Mesendoderm (in vitro differentiated cells): ENCODE measurements at regions not wholly inside any gene's neighbourhood (a gene's known extent, or its start where the extent isn't known, plus 50 kb on each side); places are given as distances from the start of the nearest gene placed in this dataset.

Experiments used
- DNase-seq: peaks from one replicate; pipeline ENCODE4 v3.0.0; 2013
- H2AK5ac ChIP-seq: 2 replicates; pipeline ENCODE4 v1.6.1; 2013; ENCODE audit warnings: low read length, inconsistent platforms
- H2BK120ac ChIP-seq: 2 replicates; pipeline ENCODE4 v1.6.1; 2013; ENCODE audit warnings: low read depth, mild to moderate bottlenecking, low read length, moderate library complexity, mixed read lengths
- H2BK15ac ChIP-seq: replicated peaks from 2 replicates; pipeline ENCODE4 v1.6.1; 2013; ENCODE audit warnings: low read depth, mild to moderate bottlenecking, moderate library complexity
- H2BK5ac ChIP-seq: 2 replicates; pipeline ENCODE4 v1.6.1; 2013; ENCODE audit warnings: low read length, inconsistent platforms
- H3K18ac ChIP-seq: 2 replicates; pipeline ENCODE4 v1.6.1; 2013; ENCODE audit warnings: mild to moderate bottlenecking, low read length, mixed read lengths
- H3K23ac ChIP-seq: one replicate; pipeline ENCODE4 v1.6.1; 2013; ENCODE audit warnings: low read length
- H3K27ac ChIP-seq: 2 replicates; pipeline ENCODE4 v1.5.1; 2013; ENCODE audit warnings: low read depth, mild to moderate bottlenecking, inconsistent platforms, low read length, moderate library complexity
- H3K27me3 ChIP-seq: 2 replicates; pipeline ENCODE4 v1.6.1; 2013; ENCODE audit warnings: low read length, control low read depth, mild to moderate bottlenecking, inconsistent platforms; ENCODE audit not compliant: insufficient read depth, poor library complexity
- H3K36me3 ChIP-seq: 2 replicates; pipeline ENCODE4 v1.6.1; 2013; ENCODE audit warnings: low read length, inconsistent platforms; ENCODE audit not compliant: control insufficient read depth, insufficient read depth
- H3K4ac ChIP-seq: one replicate; pipeline ENCODE4 v1.6.1; 2013; ENCODE audit warnings: low read depth, mild to moderate bottlenecking, low read length, moderate library complexity
- H3K4me1 ChIP-seq: 2 replicates; pipeline ENCODE4 v1.6.1; 2013; ENCODE audit warnings: low read depth, low read length, inconsistent platforms; ENCODE audit not compliant: control insufficient read depth
- H3K4me2 ChIP-seq: 2 replicates; pipeline ENCODE4 v1.6.1; 2013; ENCODE audit warnings: low read length
- H3K4me3 ChIP-seq: 2 replicates; pipeline ENCODE4 v1.5.1; 2013; ENCODE audit warnings: mild to moderate bottlenecking, low read length
- H3K56ac ChIP-seq: one replicate; pipeline ENCODE4 v1.6.1; 2013; ENCODE audit warnings: low read length
- H3K79me1 ChIP-seq: 2 replicates; pipeline ENCODE4 v1.6.1; 2013; ENCODE audit warnings: low read length, inconsistent platforms
- H3K79me2 ChIP-seq: 2 replicates; pipeline ENCODE4 v1.6.1; 2013; ENCODE audit warnings: mild to moderate bottlenecking, low read length; ENCODE audit not compliant: control insufficient read depth, insufficient read depth
- H3K9ac ChIP-seq: 2 replicates; pipeline ENCODE4 v1.6.1; 2013; ENCODE audit warnings: low read length, inconsistent platforms
- H4K5ac ChIP-seq: one replicate; pipeline ENCODE4 v1.6.1; 2013; ENCODE audit warnings: low read length
- H4K8ac ChIP-seq: one replicate; pipeline ENCODE4 v1.6.1; 2013; ENCODE audit warnings: low read depth, mild to moderate bottlenecking, control low read depth, low read length, moderate library complexity
- WGBS: extraction: QIAGEN DNeasy Blood & Tissue Kit; methylation state at CpG from one replicate; pipeline ENCODE4 v1.1.7; 2013; ENCODE audit warnings: low lambda C conversion rate, missing lambda C conversion rate; ENCODE audit not compliant: insufficient coverage; ENCODE audit errors: extremely low coverage; 5-methylcytosine and 5-hydroxymethylcytosine counted together

DNA sequence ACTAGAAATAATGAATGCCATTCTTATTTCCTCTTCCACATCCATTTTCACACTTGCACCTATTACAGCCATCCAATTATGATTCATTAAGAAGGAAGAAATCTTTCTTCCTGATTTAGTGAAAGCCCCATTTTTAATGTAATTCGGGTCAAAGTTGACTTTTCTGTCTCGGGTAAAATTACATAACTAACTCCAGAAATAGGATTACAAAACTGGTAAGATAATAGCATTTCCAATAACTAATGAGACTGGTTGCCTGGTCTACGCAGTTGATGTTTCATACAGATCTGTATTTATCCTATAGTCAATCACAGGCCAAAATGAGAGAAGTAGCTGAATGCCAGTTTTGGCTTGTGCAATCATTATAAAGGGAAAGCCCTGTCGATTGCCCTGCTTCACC lies 651.5 kb upstream of the NRP1 start:
- DNase-seq: no peak
- no peak overlapping the region for H4K5ac ChIP-seq
- H3K27me3 ChIP-seq: no peaks in the 10 kb centered on the region
- H3K79me2 ChIP-seq: no peaks in the 10 kb centered on the region
- no peak overlapping the region for H3K23ac ChIP-seq
- no peak overlapping the region for H2BK15ac ChIP-seq
- H3K9ac ChIP-seq: no peak overlapping the region
- no peak overlapping the region for H3K56ac ChIP-seq
- H3K79me1 ChIP-seq: no peaks in the 10 kb centered on the region
- H3K27ac ChIP-seq: no peak overlapping the region
- H3K4ac ChIP-seq: no peak overlapping the region
- no peak overlapping the region for H3K4me3 ChIP-seq
- H2AK5ac ChIP-seq: no peak overlapping the region
- no peak overlapping the region for H3K4me2 ChIP-seq
- no peaks in the 10 kb centered on the region for H3K36me3 ChIP-seq
- no CpG with 5 or more reads among the region's 4 CpGs for WGBS
- H3K18ac ChIP-seq: no peak overlapping the region
- no peak overlapping the region for H2BK5ac ChIP-seq
- no peaks in the 10 kb centered on the region for H3K4me1 ChIP-seq
- no peak overlapping the region for H2BK120ac ChIP-seq
- no peak overlapping the region for H4K8ac ChIP-seq

DNA sequence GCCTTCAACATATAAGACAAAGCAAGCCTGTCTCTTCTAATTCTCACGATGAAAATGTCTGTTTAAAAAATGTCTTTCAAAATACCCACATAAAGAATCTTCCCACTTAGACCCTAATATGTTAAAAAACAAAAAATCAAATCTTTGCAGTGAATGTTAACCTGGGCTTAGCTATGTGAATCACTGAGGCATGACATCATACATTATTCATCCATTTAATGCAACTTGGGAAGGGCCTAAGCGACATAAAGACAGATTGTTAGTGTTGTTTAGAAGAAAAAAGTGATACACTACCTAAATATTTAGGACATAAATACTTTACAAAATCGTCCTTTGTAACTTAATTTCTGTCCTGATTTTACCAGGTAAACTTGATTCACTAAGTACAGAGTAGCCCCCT lies 648.5 kb upstream of the NRP1 start:
- Histone ChIP-seq H3K18ac (no peak overlapping the region), H3K23ac (no peak overlapping the region), H3K9ac (no peak overlapping the region), H2BK15ac (no peak overlapping the region), H3K4me1 (no peaks in the 10 kb centered on the region), H3K4me2 (no peak overlapping the region), H4K5ac (no peak overlapping the region), H3K4me3 (no peak overlapping the region), H3K27me3 (no peaks in the 10 kb centered on the region), H3K27ac (no peak overlapping the region), H3K36me3 (no peaks in the 10 kb centered on the region), H2BK5ac (no peak overlapping the region), H4K8ac (no peak overlapping the region), H3K4ac (no peak overlapping the region), H3K79me1 (no peaks in the 10 kb centered on the region), H2AK5ac (no peak overlapping the region), H3K56ac (no peak overlapping the region), H3K79me2 (no peaks in the 10 kb centered on the region), H2BK120ac (no peak overlapping the region)
- no peak for DNase-seq
- no CpG with 5 or more reads among the region's 3 CpGs for WGBS

DNA sequence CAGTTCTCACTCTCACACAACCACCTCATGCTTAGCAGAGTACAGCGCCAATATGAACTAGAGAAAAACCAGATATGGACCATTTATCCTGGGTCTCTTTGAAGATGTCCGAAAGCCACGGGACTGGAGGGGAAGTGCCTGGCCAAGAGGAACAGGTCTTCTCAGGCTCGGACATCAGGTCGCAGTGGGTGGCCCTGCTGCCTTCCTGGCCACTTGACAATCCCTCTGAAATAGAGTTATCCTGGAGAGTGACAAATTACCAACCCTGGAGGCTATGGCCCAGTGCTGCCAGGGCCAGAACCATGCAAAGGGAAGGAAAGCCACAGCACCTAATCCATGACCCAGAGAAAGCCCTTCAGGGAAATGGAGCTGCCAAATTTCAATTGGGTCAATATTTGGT lies 646.8 kb upstream of the NRP1 start:
- no peak overlapping the region for H2BK120ac ChIP-seq
- no peaks in the 10 kb centered on the region for H3K27me3 ChIP-seq
- no peak for DNase-seq
- H3K4me2 ChIP-seq: no peak overlapping the region
- no peaks in the 10 kb centered on the region for H3K36me3 ChIP-seq
- H3K56ac ChIP-seq: no peak overlapping the region
- H3K27ac ChIP-seq: no peak overlapping the region
- no peak overlapping the region for H3K4ac ChIP-seq
- H3K18ac ChIP-seq: no peak overlapping the region
- no peak overlapping the region for H2BK15ac ChIP-seq
- H3K23ac ChIP-seq: no peak overlapping the region
- no peak overlapping the region for H2AK5ac ChIP-seq
- no peak overlapping the region for H4K5ac ChIP-seq
- no peaks in the 10 kb centered on the region for H3K79me2 ChIP-seq
- no peak overlapping the region for H2BK5ac ChIP-seq
- no peak overlapping the region for H3K9ac ChIP-seq
- no peaks in the 10 kb centered on the region for H3K79me1 ChIP-seq
- H4K8ac ChIP-seq: no peak overlapping the region
- no peaks in the 10 kb centered on the region for H3K4me1 ChIP-seq
- no CpG with 5 or more reads among the region's 5 CpGs for WGBS
- no peak overlapping the region for H3K4me3 ChIP-seq

DNA sequence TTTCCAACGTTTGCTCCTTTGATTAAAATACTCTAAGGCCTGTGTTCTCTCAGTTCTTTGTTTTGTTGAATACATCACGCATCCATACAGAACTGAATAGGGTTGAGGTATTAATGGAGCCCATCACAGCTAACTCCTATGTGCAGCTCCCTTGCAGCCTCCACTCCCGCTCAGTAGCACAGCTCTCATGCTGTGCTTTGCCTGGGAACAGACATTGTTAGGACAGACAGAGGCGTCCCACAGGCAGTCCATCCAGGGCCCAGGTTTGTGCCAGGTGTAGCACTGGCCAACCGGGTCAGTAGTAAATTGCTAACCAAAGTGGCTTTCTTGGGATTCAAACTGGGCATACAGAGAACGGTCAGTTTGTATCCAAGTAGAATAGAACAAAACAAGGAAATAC lies 644.7 kb upstream of the NRP1 start:
- no peak for DNase-seq
- H3K18ac ChIP-seq: no peak overlapping the region
- no peak overlapping the region for H4K8ac ChIP-seq
- H2BK120ac ChIP-seq: no peak overlapping the region
- no peak overlapping the region for H3K4me2 ChIP-seq
- no peak overlapping the region for H3K4ac ChIP-seq
- no peaks in the 10 kb centered on the region for H3K79me1 ChIP-seq
- no peak overlapping the region for H3K23ac ChIP-seq
- no peak overlapping the region for H2BK15ac ChIP-seq
- no peaks in the 10 kb centered on the region for H3K36me3 ChIP-seq
- no peak overlapping the region for H3K27ac ChIP-seq
- H3K56ac ChIP-seq: no peak overlapping the region
- no peaks in the 10 kb centered on the region for H3K4me1 ChIP-seq
- H3K79me2 ChIP-seq: no peaks in the 10 kb centered on the region
- no peak overlapping the region for H3K4me3 ChIP-seq
- no peak overlapping the region for H3K9ac ChIP-seq
- H4K5ac ChIP-seq: no peak overlapping the region
- WGBS: no CpG with 5 or more reads among the region's 6 CpGs
- H2AK5ac ChIP-seq: no peak overlapping the region
- no peaks in the 10 kb centered on the region for H3K27me3 ChIP-seq
- no peak overlapping the region for H2BK5ac ChIP-seq

DNA sequence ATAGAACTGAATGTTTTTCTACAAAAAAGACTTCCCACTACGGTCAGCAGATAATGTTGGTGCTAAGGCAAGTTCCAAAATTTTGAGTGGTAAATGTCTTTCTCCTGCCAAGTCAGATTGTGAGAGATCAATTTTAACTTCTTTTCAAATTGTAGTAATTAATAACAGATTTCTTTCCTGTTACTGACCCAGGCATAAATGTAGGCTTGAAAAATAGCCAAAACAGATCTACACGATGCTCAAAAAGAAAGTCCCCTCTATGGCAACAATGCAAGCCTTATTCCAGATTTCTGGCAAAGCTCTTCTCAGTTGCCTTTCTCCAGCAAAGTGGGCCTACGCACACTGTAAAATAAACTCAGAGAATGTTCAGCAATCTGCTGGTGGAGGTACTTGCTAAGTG lies 641.0 kb upstream of the NRP1 start:
- Histone ChIP-seq H3K18ac (no peak overlapping the region), H4K5ac (no peak overlapping the region), H2BK15ac (no peak overlapping the region), H2AK5ac (no peak overlapping the region), H3K27me3 (no peaks in the 10 kb centered on the region), H3K27ac (no peak overlapping the region), H3K36me3 (no peaks in the 10 kb centered on the region), H4K8ac (no peak overlapping the region), H3K79me2 (no peaks in the 10 kb centered on the region), H3K79me1 (no peaks in the 10 kb centered on the region), H2BK5ac (no peak overlapping the region), H3K4ac (no peak overlapping the region), H2BK120ac (no peak overlapping the region), H3K4me3 (no peak overlapping the region), H3K23ac (no peak overlapping the region), H3K4me2 (no peak overlapping the region), H3K9ac (no peak overlapping the region), H3K56ac (no peak overlapping the region), H3K4me1 (no peaks in the 10 kb centered on the region)
- DNase-seq: no peak
- WGBS: no CpG with 5 or more reads among the region's 3 CpGs

DNA sequence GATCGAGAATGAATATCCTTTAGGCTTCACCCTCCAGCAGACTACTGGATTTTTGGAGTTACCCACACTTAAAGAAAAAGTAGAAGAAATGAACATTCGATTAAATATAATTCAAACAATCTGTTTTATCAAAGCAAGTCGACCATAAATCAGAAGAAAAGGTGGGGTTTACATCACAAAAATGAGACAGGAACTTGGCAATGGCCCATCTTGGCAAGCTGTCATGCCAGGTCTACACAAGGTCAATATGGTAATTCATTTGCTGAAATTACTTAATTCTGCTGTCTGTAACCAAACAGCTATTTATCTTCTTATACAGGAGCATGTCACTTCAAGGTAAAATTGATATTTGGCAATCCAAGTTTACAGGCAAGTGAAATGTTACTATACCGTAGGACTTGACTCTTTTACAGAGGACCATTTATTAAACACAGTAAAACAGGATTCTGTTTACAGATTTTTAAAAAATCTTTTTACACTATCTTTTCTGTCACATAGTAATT lies 640.6 kb upstream of the NRP1 start:
- H3K4me2 ChIP-seq: no peak overlapping the region
- H3K27me3 ChIP-seq: no peaks in the 10 kb centered on the region
- H4K5ac ChIP-seq: no peak overlapping the region
- H2BK5ac ChIP-seq: no peak overlapping the region
- H2AK5ac ChIP-seq: no peak overlapping the region
- no peak for DNase-seq
- no peak overlapping the region for H2BK120ac ChIP-seq
- no peak overlapping the region for H2BK15ac ChIP-seq
- no peaks in the 10 kb centered on the region for H3K79me2 ChIP-seq
- no CpG with 5 or more reads among the region's 4 CpGs for WGBS
- no peak overlapping the region for H3K4me3 ChIP-seq
- H3K4me1 ChIP-seq: no peaks in the 10 kb centered on the region
- no peak overlapping the region for H3K56ac ChIP-seq
- no peak overlapping the region for H3K27ac ChIP-seq
- H3K9ac ChIP-seq: no peak overlapping the region
- H3K4ac ChIP-seq: no peak overlapping the region
- no peak overlapping the region for H4K8ac ChIP-seq
- no peaks in the 10 kb centered on the region for H3K36me3 ChIP-seq
- H3K79me1 ChIP-seq: no peaks in the 10 kb centered on the region
- no peak overlapping the region for H3K18ac ChIP-seq
- no peak overlapping the region for H3K23ac ChIP-seq
